Vagina (tissue), 2 donors: ENCODE measurements at regions not wholly inside any gene's neighbourhood (a gene's known extent, or its start where the extent isn't known, plus 50 kb on each side); places are given as distances from the start of the nearest gene placed in this dataset.

ENCODE experiments used
- DNase-seq, 2 donors: peaks; one replicate each; pipeline ENCODE4 v3.0.0-alpha.2; 2017; ENCODE audit errors: extremely low spot score in 2 of 2
- H3K27ac ChIP-seq: fragments of 200-600 bp; sonication (generic); one replicate; pipeline ENCODE4 v1.5.1; 2019
- H3K27me3 ChIP-seq: fragments of 200-600 bp; sonication (generic); one replicate; pipeline ENCODE4 v1.5.1; 2019
- H3K36me3 ChIP-seq, 2 donors: fragments of 200-600 bp; sonication (generic); one replicate each; pipeline ENCODE4 v1.5.1; 2017 to 2019
- H3K4me1 ChIP-seq: fragments of 200-600 bp; sonication (generic); one replicate; pipeline ENCODE4 v1.5.1; 2019
- H3K4me3 ChIP-seq, 2 donors: fragments of 200-600 bp; sonication (generic); 1 replicate in 1 of 2; 2 replicates in 1 of 2; pipeline ENCODE4 v1.5.1; 2016 to 2019
- H3K9me3 ChIP-seq: fragments of 200-600 bp; sonication (generic); one replicate; pipeline ENCODE4 v1.5.1; 2019
- CTCF ChIP-seq, 3 experiments: fragments of 450-650 bp in 2 of 3; fragments of 200-600 bp in 1 of 3; sonication (generic) in 1 of 3; IDR thresholded peaks; one replicate each; pipeline ENCODE4 v1.5.1; 2017 to 2019; ENCODE audit warnings: antibody characterized with exemption in 3 of 3, mild to moderate bottlenecking in 2 of 3, moderate library complexity in 2 of 3
- POLR2A ChIP-seq, 2 donors: fragments of 450-650 bp; IDR thresholded peaks; one replicate each; pipeline ENCODE4 v1.6.1; 2017; ENCODE audit warnings: antibody characterized with exemption in 2 of 2, mild to moderate bottlenecking in 2 of 2, moderate library complexity in 2 of 2
- POLR2AphosphoS5 ChIP-seq, 2 donors: sonication (generic); formaldehyde crosslinking; IDR thresholded peaks; one replicate each; pipeline ENCODE4 v1.9.0; 2017; ENCODE audit warnings: antibody characterized with exemption in 2 of 2, mild to moderate bottlenecking in 2 of 2, low read depth in 1 of 2; ENCODE audit not compliant: insufficient read depth in 1 of 2
- intact Hi-C: fragments of 100-400 bp; cut with DNase I; formaldehyde crosslinking; loops from one replicate; pipeline ENCODE4 v1.15.1; 2023

- no peaks in the 10 kb centered on the region for H3K27me3 ChIP-seq
- no peak for TF ChIP-seq POLR2A (IDR thresholded peaks at IDR 0.05)
- no peak for TF ChIP-seq POLR2AphosphoS5 (IDR thresholded peaks at IDR 0.05; ENCODE audit: insufficient read depth in 1 of 2, low read depth in 1 of 2)
- TF ChIP-seq CTCF (IDR thresholded peaks at IDR 0.05): no peak
- intact Hi-C loops: no loop called here
Observed at GRCh38 chr3:176969066-176969465, 228.2 kb downstream of the TBL1XR1 start.

GRCh38 chr3:176968631-176969030, 228.7 kb downstream of the TBL1XR1 start:
- Histone ChIP-seq H3K9me3 (no peaks in the 10 kb centered on the region), H3K27me3 (no peaks in the 10 kb centered on the region), H3K4me1 (no peaks in the 10 kb centered on the region), H3K4me3 (no peak overlapping the region), H3K36me3 (no peaks in the 10 kb centered on the region), H3K27ac (no peak overlapping the region)
- TF ChIP-seq CTCF (IDR thresholded peaks at IDR 0.05) (no peak), POLR2AphosphoS5 (IDR thresholded peaks at IDR 0.05; ENCODE audit: insufficient read depth in 1 of 2, low read depth in 1 of 2) (no peak), POLR2A (IDR thresholded peaks at IDR 0.05) (no peak)
- DNase-seq: no peak
- intact Hi-C loops: no loop called here

More at GRCh38 chr3:176969066-176969465, 228.2 kb downstream of the TBL1XR1 start:
- no peaks in the 10 kb centered on the region for H3K36me3 ChIP-seq
- H3K4me3 ChIP-seq: no peak overlapping the region
- no peaks in the 10 kb centered on the region for H3K4me1 ChIP-seq
- no peaks in the 10 kb centered on the region for H3K9me3 ChIP-seq
- DNase-seq: no peak
- no peak overlapping the region for H3K27ac ChIP-seq

- H3K36me3 ChIP-seq: no peaks in the 10 kb centered on the region
- intact Hi-C loops: no loop called here
Observed at GRCh38 chr3:176967522-176967921, 229.8 kb downstream of the TBL1XR1 start.

GRCh38 chr3:176964661-176965060, 232.6 kb downstream of the TBL1XR1 start:
- Histone ChIP-seq H3K4me3 (no peak overlapping the region), H3K27me3 (no peaks in the 10 kb centered on the region), H3K9me3 (no peaks in the 10 kb centered on the region), H3K36me3 (no peaks in the 10 kb centered on the region), H3K4me1 (no peaks in the 10 kb centered on the region), H3K27ac (no peak overlapping the region)
- no peak for DNase-seq
- intact Hi-C loops: no loop called here
- TF ChIP-seq POLR2AphosphoS5 (IDR thresholded peaks at IDR 0.05; ENCODE audit: insufficient read depth in 1 of 2, low read depth in 1 of 2) (no peak), CTCF (IDR thresholded peaks at IDR 0.05) (no peak), POLR2A (IDR thresholded peaks at IDR 0.05) (no peak)

More at GRCh38 chr3:176967522-176967921, 229.8 kb downstream of the TBL1XR1 start:
- DNase-seq: no peak
- no peak for TF ChIP-seq CTCF (IDR thresholded peaks at IDR 0.05)
- TF ChIP-seq POLR2AphosphoS5 (IDR thresholded peaks at IDR 0.05; ENCODE audit: insufficient read depth in 1 of 2, low read depth in 1 of 2): no peak
- no peak for TF ChIP-seq POLR2A (IDR thresholded peaks at IDR 0.05)
- no peak overlapping the region for H3K4me3 ChIP-seq
- no peaks in the 10 kb centered on the region for H3K9me3 ChIP-seq
- H3K27me3 ChIP-seq: no peaks in the 10 kb centered on the region
- no peaks in the 10 kb centered on the region for H3K4me1 ChIP-seq
- no peak overlapping the region for H3K27ac ChIP-seq

- no peaks in the 10 kb centered on the region for H3K27me3 ChIP-seq
- no peaks in the 10 kb centered on the region for H3K9me3 ChIP-seq
- TF ChIP-seq POLR2AphosphoS5 (IDR thresholded peaks at IDR 0.05; ENCODE audit: insufficient read depth in 1 of 2, low read depth in 1 of 2) (no peak), CTCF (IDR thresholded peaks at IDR 0.05) (no peak), POLR2A (IDR thresholded peaks at IDR 0.05) (no peak)
- DNase-seq: no peak
- H3K4me1 ChIP-seq: no peaks in the 10 kb centered on the region
- H3K36me3 ChIP-seq: no peaks in the 10 kb centered on the region
- no peak overlapping the region for H3K27ac ChIP-seq
- intact Hi-C loops: no loop called here
- no peak overlapping the region for H3K4me3 ChIP-seq
Observed at GRCh38 chr3:176961916-176962315, 235.4 kb downstream of the TBL1XR1 start.
